ENCODE measurements at regions not wholly inside any gene's neighbourhood (a gene's known extent, or its start where the extent isn't known, plus 50 kb on each side); places are given as distances from the start of the nearest gene placed in this dataset.
"Not testable (repeated sequence)": the region's sequence is repeated elsewhere in the genome, so short reads cannot be mapped to it uniquely, and the experiment has no call there.

DNA sequence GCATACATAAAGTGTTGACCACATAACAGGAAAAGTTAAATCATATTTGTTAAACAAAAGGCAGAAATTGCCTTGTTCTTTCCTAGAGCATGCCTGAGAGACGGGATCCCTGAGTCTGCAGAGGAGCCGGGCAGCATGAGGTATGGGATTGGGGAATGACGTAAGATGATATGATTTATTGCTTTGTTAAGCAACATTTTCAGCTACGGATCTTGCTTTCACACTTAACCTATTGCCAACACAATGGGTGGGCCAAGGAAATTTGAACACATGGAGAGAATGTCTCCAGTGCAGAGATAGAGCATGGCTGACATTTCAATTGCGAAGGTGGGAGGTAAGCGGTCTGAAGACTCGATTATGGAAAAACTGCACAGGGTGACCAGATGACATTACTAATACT, 76.7 kb downstream of the EMX2 start:
- H3K4me1 ChIP-seq (ENCODE audit: control insufficient read depth in 1 of 2, insufficient read depth in 2 of 2, low read length in 2 of 2): no peaks in the 10 kb centered on the region
- no peaks in the 10 kb centered on the region for H3K36me3 ChIP-seq (ENCODE audit: control insufficient read depth in 1 of 2, insufficient read depth in 2 of 2, low read length in 2 of 2)
- H3K9me3 ChIP-seq (ENCODE audit: control insufficient read depth in 1 of 2, low read length in 2 of 2): no peaks in the 10 kb centered on the region
- no peak overlapping the region for H3K27ac ChIP-seq (ENCODE audit: low read depth, low read length)
- H3K27me3 ChIP-seq (ENCODE audit: control insufficient read depth in 1 of 2, insufficient read depth in 2 of 2, low read length in 2 of 2): no peaks in the 10 kb centered on the region
- H3K4me3 ChIP-seq (ENCODE audit: low read depth in 1 of 2, low read length in 2 of 2): no peak overlapping the region
- H3K9ac ChIP-seq (ENCODE audit: low read depth in 1 of 2, low read length in 2 of 2): no peak overlapping the region

DNA sequence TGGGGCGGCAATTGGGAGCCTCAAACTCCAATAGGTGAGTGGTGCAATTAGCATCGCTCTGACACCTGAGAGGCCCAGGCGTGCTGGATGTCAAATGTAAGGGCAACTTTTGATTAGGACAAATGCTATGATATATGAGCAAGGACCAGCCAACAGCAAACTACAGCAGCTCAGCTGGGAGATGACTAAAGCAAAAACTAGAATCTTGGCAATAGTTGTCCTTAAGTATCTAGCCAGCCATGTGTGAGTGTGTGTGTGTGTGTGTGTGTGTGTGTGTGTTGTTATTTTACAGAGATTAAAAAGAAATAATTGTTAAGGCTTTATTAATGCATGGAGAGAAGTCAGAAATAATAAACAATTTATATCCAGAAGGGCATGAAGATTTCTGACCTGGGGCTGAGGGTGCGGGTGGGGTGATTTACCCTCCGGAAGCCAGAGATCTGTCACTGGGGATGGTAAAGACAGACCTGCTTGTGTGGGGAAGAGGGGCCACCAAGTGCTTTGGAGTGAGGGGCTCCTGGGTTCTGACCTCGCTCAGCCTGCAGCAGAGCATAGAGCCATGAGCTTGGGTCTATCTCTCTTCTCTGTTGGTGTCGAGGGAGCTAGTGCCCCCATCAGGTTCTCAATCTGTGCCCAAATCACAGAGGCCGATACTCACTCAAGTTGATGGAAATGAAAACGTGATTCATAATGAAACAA, 77.3 kb downstream of the EMX2 start:
- H3K36me3 ChIP-seq (ENCODE audit: control insufficient read depth in 1 of 2, insufficient read depth in 2 of 2, low read length in 2 of 2): no peaks in the 10 kb centered on the region
- H3K4me3 ChIP-seq (ENCODE audit: low read depth in 1 of 2, low read length in 2 of 2): no peak overlapping the region
- no peaks in the 10 kb centered on the region for H3K4me1 ChIP-seq (ENCODE audit: control insufficient read depth in 1 of 2, insufficient read depth in 2 of 2, low read length in 2 of 2)
- no peak overlapping the region for H3K27ac ChIP-seq (ENCODE audit: low read depth, low read length)
- no peak overlapping the region for H3K9ac ChIP-seq (ENCODE audit: low read depth in 1 of 2, low read length in 2 of 2)
- peaks cover 0 to 3% of the 10 kb centered on the region in 2 donors for H3K27me3 ChIP-seq (ENCODE audit: control insufficient read depth in 1 of 2, insufficient read depth in 2 of 2, low read length in 2 of 2)
- H3K9me3 ChIP-seq (ENCODE audit: control insufficient read depth in 1 of 2, low read length in 2 of 2): no peaks in the 10 kb centered on the region

DNA sequence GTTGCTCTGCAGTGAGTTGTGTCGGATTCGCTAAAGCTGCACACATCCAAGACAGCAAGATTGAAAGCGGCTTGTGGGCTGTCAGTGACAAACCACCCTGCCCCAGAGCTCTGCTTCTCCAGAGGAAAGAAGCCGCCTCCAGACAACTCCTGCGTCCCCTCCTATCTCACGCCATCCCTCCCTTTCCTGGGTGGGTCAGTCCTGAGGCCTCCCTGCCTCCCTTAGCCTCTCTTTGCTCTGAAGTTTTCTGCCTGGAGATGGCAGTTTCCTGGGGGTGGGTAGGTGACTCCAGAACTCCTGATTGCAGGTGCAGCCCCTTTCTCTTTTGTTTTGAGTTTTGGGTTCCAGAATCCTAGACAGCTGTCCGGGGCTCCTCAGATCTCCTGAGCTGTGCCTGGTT, 78.7 kb downstream of the EMX2 start:
- Histone ChIP-seq H3K9ac (ENCODE audit: low read depth in 1 of 2, low read length in 2 of 2) (no peak overlapping the region), H3K27me3 (ENCODE audit: control insufficient read depth in 1 of 2, insufficient read depth in 2 of 2, low read length in 2 of 2) (peaks cover 0 to 4% of the 10 kb centered on the region in 2 donors), H3K36me3 (ENCODE audit: control insufficient read depth in 1 of 2, insufficient read depth in 2 of 2, low read length in 2 of 2) (no peaks in the 10 kb centered on the region), H3K4me3 (ENCODE audit: low read depth in 1 of 2, low read length in 2 of 2) (no peak overlapping the region), H3K4me1 (ENCODE audit: control insufficient read depth in 1 of 2, insufficient read depth in 2 of 2, low read length in 2 of 2) (no peaks in the 10 kb centered on the region), H3K27ac (ENCODE audit: low read depth, low read length) (no peak overlapping the region), H3K9me3 (ENCODE audit: control insufficient read depth in 1 of 2, low read length in 2 of 2) (no peaks in the 10 kb centered on the region)

DNA sequence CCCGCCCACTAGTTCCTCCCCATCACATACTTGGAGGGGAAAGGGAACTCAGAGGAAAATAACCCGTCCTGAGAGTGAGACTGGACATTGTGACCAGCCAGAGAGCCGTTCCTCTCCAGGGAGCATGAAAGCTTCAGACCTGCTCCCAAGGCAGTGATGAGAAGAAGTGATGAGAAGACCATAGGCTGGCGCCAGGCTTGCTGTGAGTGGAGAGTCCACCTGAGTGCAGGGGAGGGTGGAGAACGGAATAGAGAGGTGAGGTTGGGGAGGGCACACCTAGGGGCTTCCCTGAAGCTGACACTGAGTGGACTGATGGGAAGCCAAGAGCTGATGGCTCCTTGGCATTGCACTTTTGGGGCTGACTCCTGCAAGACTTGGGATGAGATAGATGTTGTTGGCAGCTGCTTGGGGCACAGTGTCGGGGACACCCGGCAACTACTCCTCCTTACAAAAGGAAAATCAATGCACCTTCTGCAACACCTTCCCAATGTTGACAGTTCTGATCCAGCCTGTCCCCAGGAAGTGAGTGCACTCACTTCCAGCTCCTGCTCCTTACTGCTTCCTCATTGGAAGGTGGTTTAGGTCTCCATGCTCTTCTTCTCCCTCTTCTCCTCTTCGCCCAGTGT, 79.4 kb downstream of the EMX2 start:
- Histone ChIP-seq H3K9ac (ENCODE audit: low read depth in 1 of 2, low read length in 2 of 2) (no peak overlapping the region), H3K4me3 (ENCODE audit: low read depth in 1 of 2, low read length in 2 of 2) (no peak overlapping the region), H3K4me1 (ENCODE audit: control insufficient read depth in 1 of 2, insufficient read depth in 2 of 2, low read length in 2 of 2) (no peaks in the 10 kb centered on the region), H3K36me3 (ENCODE audit: control insufficient read depth in 1 of 2, insufficient read depth in 2 of 2, low read length in 2 of 2) (no peaks in the 10 kb centered on the region), H3K27ac (ENCODE audit: low read depth, low read length) (no peak overlapping the region), H3K27me3 (ENCODE audit: control insufficient read depth in 1 of 2, insufficient read depth in 2 of 2, low read length in 2 of 2) (peaks cover 0 to 4% of the 10 kb centered on the region in 2 donors), H3K9me3 (ENCODE audit: control insufficient read depth in 1 of 2, low read length in 2 of 2) (no peaks in the 10 kb centered on the region)

DNA sequence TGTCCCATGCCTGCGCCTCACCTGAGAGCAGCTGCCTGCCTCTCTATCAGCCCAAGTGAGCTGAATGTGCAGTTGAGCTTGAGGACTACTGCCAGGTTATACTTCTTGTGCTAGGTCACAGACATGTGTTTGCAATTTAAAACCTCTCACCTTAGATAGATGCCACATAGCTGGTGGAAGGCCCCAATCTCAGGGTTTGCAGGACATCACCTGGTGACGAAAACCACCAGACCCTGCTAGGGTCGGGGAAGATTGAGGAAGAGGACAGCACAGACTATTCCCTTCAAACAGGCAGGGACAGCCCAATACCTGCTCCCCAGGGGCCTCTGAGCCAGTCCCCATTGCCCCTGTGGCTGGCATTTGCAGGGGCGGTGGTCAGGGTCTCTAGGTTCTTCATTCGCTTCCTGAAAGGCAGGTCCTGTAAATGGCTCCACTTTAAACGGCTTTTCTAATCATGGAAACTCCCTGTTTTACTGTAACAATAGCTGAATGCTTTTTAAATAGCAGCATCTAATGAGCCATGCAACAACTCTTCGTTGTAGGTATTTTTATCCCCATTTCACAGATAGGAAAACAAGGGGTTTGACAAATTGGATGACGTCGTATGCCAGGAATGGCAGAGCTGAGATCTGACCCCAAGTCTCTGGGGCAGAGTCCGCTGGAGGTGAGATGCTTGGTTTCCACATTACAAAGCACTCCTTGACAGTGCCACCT, 80.1 kb downstream of the EMX2 start:
- Histone ChIP-seq H3K9me3 (ENCODE audit: control insufficient read depth in 1 of 2, low read length in 2 of 2) (no peaks in the 10 kb centered on the region), H3K27me3 (ENCODE audit: control insufficient read depth in 1 of 2, insufficient read depth in 2 of 2, low read length in 2 of 2) (peaks cover 0 to 4% of the 10 kb centered on the region in 2 donors), H3K27ac (ENCODE audit: low read depth, low read length) (no peak overlapping the region), H3K36me3 (ENCODE audit: control insufficient read depth in 1 of 2, insufficient read depth in 2 of 2, low read length in 2 of 2) (no peaks in the 10 kb centered on the region), H3K9ac (ENCODE audit: low read depth in 1 of 2, low read length in 2 of 2) (no peak overlapping the region), H3K4me3 (ENCODE audit: low read depth in 1 of 2, low read length in 2 of 2) (no peak overlapping the region), H3K4me1 (ENCODE audit: control insufficient read depth in 1 of 2, insufficient read depth in 2 of 2, low read length in 2 of 2) (no peaks in the 10 kb centered on the region)

DNA sequence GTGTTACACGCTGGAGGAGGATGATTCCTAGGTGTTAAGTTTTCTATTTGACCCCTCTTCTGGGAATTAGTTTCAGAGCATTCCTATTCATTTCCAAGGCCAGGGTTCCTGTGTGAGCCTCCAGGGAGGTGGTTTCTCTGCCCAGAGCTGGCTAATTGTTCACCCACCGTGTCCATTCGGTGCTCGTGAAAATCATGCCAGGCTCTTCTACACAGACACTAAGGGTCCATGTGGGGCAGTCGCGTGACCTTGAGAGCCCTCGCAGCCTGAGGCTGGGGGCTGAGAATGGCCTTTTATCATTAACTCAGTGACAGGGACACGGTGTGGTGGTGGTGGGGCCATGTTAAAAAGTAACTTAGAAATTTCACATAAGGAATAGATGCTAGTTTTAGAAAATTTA, 83.7 kb downstream of the EMX2 start:
- Histone ChIP-seq H3K27ac (ENCODE audit: low read depth, low read length) (no peak overlapping the region), H3K27me3 (ENCODE audit: control insufficient read depth in 1 of 2, insufficient read depth in 2 of 2, low read length in 2 of 2) (peaks cover 0 to 4% of the 10 kb centered on the region in 2 donors), H3K4me3 (ENCODE audit: low read depth in 1 of 2, low read length in 2 of 2) (no peak overlapping the region), H3K9me3 (ENCODE audit: control insufficient read depth in 1 of 2, low read length in 2 of 2) (no peaks in the 10 kb centered on the region), H3K36me3 (ENCODE audit: control insufficient read depth in 1 of 2, insufficient read depth in 2 of 2, low read length in 2 of 2) (no peaks in the 10 kb centered on the region), H3K9ac (ENCODE audit: low read depth in 1 of 2, low read length in 2 of 2) (no peak overlapping the region), H3K4me1 (ENCODE audit: control insufficient read depth in 1 of 2, insufficient read depth in 2 of 2, low read length in 2 of 2) (no peaks in the 10 kb centered on the region)

DNA sequence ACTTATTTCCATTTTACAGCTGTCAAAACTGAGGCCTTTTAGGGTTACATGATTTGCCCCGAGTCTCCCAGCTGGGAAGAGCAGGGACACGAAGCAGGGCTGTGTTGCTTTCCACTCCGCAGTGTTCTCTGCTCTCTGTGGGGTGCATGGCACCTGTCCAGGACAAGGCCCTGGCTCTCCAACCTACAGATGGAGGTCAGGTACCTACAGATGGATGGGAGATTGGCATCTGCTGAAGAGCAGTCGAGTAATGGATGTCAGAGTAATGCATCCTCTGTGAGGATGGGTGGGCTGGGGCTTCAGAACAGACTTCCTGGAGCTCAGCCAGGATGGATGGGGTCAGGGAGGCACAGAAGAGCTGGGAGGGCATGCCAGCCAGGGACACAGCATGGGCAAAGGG, 85.0 kb downstream of the EMX2 start:
- H3K4me1 ChIP-seq (ENCODE audit: control insufficient read depth in 1 of 2, insufficient read depth in 2 of 2, low read length in 2 of 2): no peaks in the 10 kb centered on the region
- H3K4me3 ChIP-seq (ENCODE audit: low read depth in 1 of 2, low read length in 2 of 2): no peak overlapping the region
- H3K9ac ChIP-seq (ENCODE audit: low read depth in 1 of 2, low read length in 2 of 2): no peak overlapping the region
- no peaks in the 10 kb centered on the region for H3K9me3 ChIP-seq (ENCODE audit: control insufficient read depth in 1 of 2, low read length in 2 of 2)
- no peaks in the 10 kb centered on the region for H3K36me3 ChIP-seq (ENCODE audit: control insufficient read depth in 1 of 2, insufficient read depth in 2 of 2, low read length in 2 of 2)
- H3K27ac ChIP-seq (ENCODE audit: low read depth, low read length): no peak overlapping the region
- H3K27me3 ChIP-seq (ENCODE audit: control insufficient read depth in 1 of 2, insufficient read depth in 2 of 2, low read length in 2 of 2): peaks cover 0 to 4% of the 10 kb centered on the region in 2 donors

DNA sequence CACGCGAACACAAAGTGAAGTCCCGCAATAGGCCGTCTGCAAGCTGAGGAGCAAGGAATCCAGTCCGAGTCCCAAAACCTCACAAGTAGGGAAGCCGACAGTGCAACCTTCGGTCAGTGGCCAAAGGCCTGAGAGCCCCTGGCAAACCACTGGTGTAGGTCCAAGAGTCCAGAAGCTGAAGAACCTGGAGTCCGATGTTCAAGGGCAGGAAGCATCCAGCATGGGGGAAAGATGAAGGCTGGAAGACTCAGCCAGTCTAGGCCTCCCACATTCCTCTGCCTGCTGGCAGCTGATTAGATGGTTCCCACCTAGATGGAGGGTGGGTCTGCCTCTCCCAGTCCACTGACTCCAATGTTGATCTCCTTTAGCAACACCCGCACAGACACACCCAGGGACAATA, 87.2 kb downstream of the EMX2 start:
- H3K27me3 ChIP-seq (ENCODE audit: control insufficient read depth in 1 of 2, insufficient read depth in 2 of 2, low read length in 2 of 2); H3K36me3 ChIP-seq (ENCODE audit: control insufficient read depth in 1 of 2, insufficient read depth in 2 of 2, low read length in 2 of 2); H3K27ac ChIP-seq (ENCODE audit: low read depth, low read length); H3K4me3 ChIP-seq (ENCODE audit: low read depth in 1 of 2, low read length in 2 of 2); H3K4me1 ChIP-seq (ENCODE audit: control insufficient read depth in 1 of 2, insufficient read depth in 2 of 2, low read length in 2 of 2); H3K9me3 ChIP-seq (ENCODE audit: control insufficient read depth in 1 of 2, low read length in 2 of 2); H3K9ac ChIP-seq (ENCODE audit: low read depth in 1 of 2, low read length in 2 of 2): not testable (repeated sequence)

DNA sequence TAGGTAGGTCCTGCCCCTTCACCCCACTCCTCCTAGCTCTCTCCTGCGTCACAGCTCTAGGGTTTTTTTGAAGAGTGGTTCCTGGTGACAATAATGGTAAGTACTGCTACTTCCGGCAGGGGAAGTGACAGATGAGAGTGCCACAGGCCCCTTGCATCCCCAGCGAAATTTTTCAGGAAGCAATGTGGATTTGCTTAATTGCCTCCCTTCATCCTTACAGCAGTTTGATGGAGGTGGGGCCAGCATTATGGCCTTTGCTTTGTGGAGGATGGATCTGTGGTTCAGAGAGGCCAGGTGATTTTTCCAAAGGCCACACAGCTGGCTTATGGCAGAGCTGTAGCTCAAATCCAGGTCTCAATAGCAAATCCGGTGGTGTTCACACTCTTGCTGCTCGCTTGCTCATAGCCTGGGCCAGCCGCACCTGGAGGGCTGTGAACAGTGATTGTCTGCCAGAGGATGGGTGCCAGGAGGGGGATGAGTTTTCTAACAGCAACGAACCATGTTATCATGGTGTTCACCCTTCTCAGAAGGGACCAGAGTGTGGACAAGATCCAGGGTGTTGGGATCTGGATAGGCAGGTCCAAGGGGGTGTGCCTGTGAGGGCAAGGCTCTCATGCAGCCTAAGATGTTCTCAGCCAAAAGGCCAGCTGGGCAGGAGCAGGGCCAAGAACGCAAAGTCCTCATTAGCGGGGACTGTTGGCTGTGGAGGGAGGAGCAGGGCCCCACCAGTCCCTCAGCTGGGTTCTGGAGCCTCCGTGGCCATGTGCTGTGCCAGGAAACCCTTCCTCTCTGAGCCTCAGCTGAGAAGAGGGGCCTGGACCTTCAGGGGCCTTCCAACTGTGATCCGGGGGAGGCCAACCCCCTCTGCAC, 89.0 kb downstream of the EMX2 start:
- H3K27ac ChIP-seq (ENCODE audit: low read depth, low read length): no peak overlapping the region
- no peaks in the 10 kb centered on the region for H3K36me3 ChIP-seq (ENCODE audit: control insufficient read depth in 1 of 2, insufficient read depth in 2 of 2, low read length in 2 of 2)
- no peak overlapping the region for H3K4me3 ChIP-seq (ENCODE audit: low read depth in 1 of 2, low read length in 2 of 2)
- H3K9ac ChIP-seq (ENCODE audit: low read depth in 1 of 2, low read length in 2 of 2): no peak overlapping the region
- H3K27me3 ChIP-seq (ENCODE audit: control insufficient read depth in 1 of 2, insufficient read depth in 2 of 2, low read length in 2 of 2): no peaks in the 10 kb centered on the region
- H3K9me3 ChIP-seq (ENCODE audit: control insufficient read depth in 1 of 2, low read length in 2 of 2): no peaks in the 10 kb centered on the region
- no peaks in the 10 kb centered on the region for H3K4me1 ChIP-seq (ENCODE audit: control insufficient read depth in 1 of 2, insufficient read depth in 2 of 2, low read length in 2 of 2)

DNA sequence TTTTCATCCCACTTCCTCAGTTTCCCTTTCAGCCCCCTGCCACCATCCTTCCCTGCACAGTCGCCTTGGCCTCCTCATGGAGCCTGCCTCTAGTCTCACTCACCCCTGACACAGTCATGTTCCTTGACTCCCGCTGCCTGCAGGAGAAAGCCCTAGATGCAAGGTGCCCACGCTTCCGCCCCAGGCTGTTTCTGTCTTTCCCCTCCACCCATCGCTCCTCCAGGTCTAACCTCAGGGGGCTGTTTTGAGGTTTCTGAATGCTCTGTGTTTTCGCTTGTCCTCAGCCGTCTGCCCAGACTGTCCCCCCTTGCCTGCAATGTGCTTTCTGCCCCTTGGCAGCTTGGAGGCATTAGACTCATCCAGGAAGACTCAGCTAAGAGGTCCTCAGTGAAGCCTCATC, 89.9 kb downstream of the EMX2 start:
- Histone ChIP-seq H3K9me3 (ENCODE audit: control insufficient read depth in 1 of 2, low read length in 2 of 2) (no peaks in the 10 kb centered on the region), H3K4me1 (ENCODE audit: control insufficient read depth in 1 of 2, insufficient read depth in 2 of 2, low read length in 2 of 2) (no peaks in the 10 kb centered on the region), H3K27me3 (ENCODE audit: control insufficient read depth in 1 of 2, insufficient read depth in 2 of 2, low read length in 2 of 2) (no peaks in the 10 kb centered on the region), H3K9ac (ENCODE audit: low read depth in 1 of 2, low read length in 2 of 2) (no peak overlapping the region), H3K27ac (ENCODE audit: low read depth, low read length) (no peak overlapping the region), H3K4me3 (ENCODE audit: low read depth in 1 of 2, low read length in 2 of 2) (no peak overlapping the region), H3K36me3 (ENCODE audit: control insufficient read depth in 1 of 2, insufficient read depth in 2 of 2, low read length in 2 of 2) (no peaks in the 10 kb centered on the region)

Measured in duodenal mucosa (tissue), 2 donors.